Endothelial cell of umbilical vein (primary cell): ENCODE measurements at regions not wholly inside any gene's neighbourhood (a gene's known extent, or its start where the extent isn't known, plus 50 kb on each side); places are given as distances from the start of the nearest gene placed in this dataset.

Source experiments
- BruUV-seq: library from RNA; stranded (reverse); fragments of 400-500 nt; replicated peaks from 2 replicates; lab custom pipeline; 2021; lab: Mats Ljungman, UMichigan
- CTCF ChIA-PET: fragments of 300-600, 350-600 bp; sonication (Branson Sonifier 250); formaldehyde crosslinking; loops from one replicate; lab custom pipeline; 2021; ENCODE audit warnings: antibody characterized with exemption, inconsistent platforms; lab: Charles Lee
- POLR2A ChIA-PET: fragments of 300-600, 350-600 bp; sonication (Branson Sonifier 250); formaldehyde crosslinking; loops from one replicate; lab custom pipeline; 2021; ENCODE audit warnings: antibody characterized with exemption, inconsistent platforms; lab: Charles Lee
- DNase-seq: peaks from one replicate; pipeline ENCODE4 v3.0.0-alpha.2; 2011; ENCODE audit warnings: low read depth, low spot score
- FAIRE-seq: peaks from 2 replicates; lab custom pipeline; 2011; peaks lifted over from hg19 to GRCh38; lab: Jason Lieb, UNC
- H2AFZ ChIP-seq: 2 replicates; pipeline ENCODE4 v1.6.0; 2012; ENCODE audit warnings: low read depth, low read length, control low read depth, inconsistent platforms
- H3K27ac ChIP-seq: 2 replicates; pipeline ENCODE4 v1.5.1; 2011; ENCODE audit warnings: low read depth, mild to moderate bottlenecking, control low read depth, low read length, moderate library complexity; ENCODE audit not compliant: insufficient read depth
- H3K27me3 ChIP-seq, 2 experiments: 2 replicates each; pipeline versions ENCODE4 v1.6.0 to v1.6.1; 2011; ENCODE audit warnings: low read length in 2 of 2, mixed read lengths in 1 of 2; ENCODE audit not compliant: control insufficient read depth in 2 of 2, insufficient read depth in 2 of 2
- H3K36me3 ChIP-seq, 2 experiments: 2 replicates in 1 of 2; 3 replicates in 1 of 2; pipeline ENCODE4 v1.5.1; 2011; ENCODE audit warnings: low read length in 2 of 2, mild to moderate bottlenecking in 1 of 2, moderate library complexity in 1 of 2; ENCODE audit not compliant: control insufficient read depth in 2 of 2, insufficient read depth in 2 of 2; ENCODE audit errors: extremely low read depth in 1 of 2
- H3K4me1 ChIP-seq: 3 replicates; pipeline ENCODE4 v1.5.1; 2011; ENCODE audit warnings: mild to moderate bottlenecking, low read length; ENCODE audit not compliant: control insufficient read depth, insufficient read depth; ENCODE audit errors: extremely low read depth
- H3K4me2 ChIP-seq: 2 replicates; pipeline ENCODE4 v1.6.1; 2011; ENCODE audit warnings: low read length, control low read depth, mixed read lengths; ENCODE audit not compliant: insufficient read depth
- H3K4me3 ChIP-seq, 3 experiments: fragments of 200-600 bp in 1 of 3; sonication (generic), shearing (Covaris generic) in 1 of 3; replicated peaks in 1 of 3; 2 replicates each; pipeline ENCODE4 v1.5.1; 2011 to 2016; ENCODE audit warnings: control low read depth in 3 of 3, low read length in 3 of 3, mild to moderate bottlenecking in 2 of 3, inconsistent platforms in 1 of 3, low read depth in 1 of 3, moderate library complexity in 1 of 3; ENCODE audit not compliant: insufficient read depth in 1 of 3
- H3K79me2 ChIP-seq: 2 replicates; pipeline ENCODE4 v1.6.0; 2012; ENCODE audit warnings: low read length, inconsistent platforms; ENCODE audit not compliant: control insufficient read depth, insufficient read depth
- H3K9ac ChIP-seq: replicated peaks from 2 replicates; pipeline ENCODE3; 2011; ENCODE audit warnings: low read length, control low read depth; ENCODE audit not compliant: insufficient read depth; ENCODE audit errors: extremely low read depth
- H3K9me1 ChIP-seq: replicated peaks from 3 replicates; pipeline ENCODE4 v1.6.0; 2011; ENCODE audit warnings: mild to moderate bottlenecking, low read length; ENCODE audit not compliant: control insufficient read depth, insufficient read depth; ENCODE audit errors: extremely low read depth
- H3K9me3 ChIP-seq: replicated peaks from 2 replicates; pipeline ENCODE4 v1.5.1; 2012; ENCODE audit warnings: low read length, inconsistent platforms; ENCODE audit not compliant: control insufficient read depth, insufficient read depth
- H4K20me1 ChIP-seq: replicated peaks from 2 replicates; pipeline ENCODE3; 2011; ENCODE audit warnings: mild to moderate bottlenecking, low read length; ENCODE audit not compliant: control insufficient read depth, insufficient read depth; ENCODE audit errors: extremely low read depth
- CTCF ChIP-seq, 2 donors: IDR thresholded peaks; 1 replicate in 1 of 2; 2 replicates in 1 of 2; pipeline ENCODE4 v1.5.1; 2011; ENCODE audit warnings: low read length in 2 of 2, mild to moderate bottlenecking in 2 of 2, moderate library complexity in 2 of 2, control low read depth in 1 of 2, inconsistent platforms in 1 of 2, low read depth in 1 of 2; ENCODE audit not compliant: insufficient read depth in 1 of 2; ENCODE audit errors: extremely low read depth in 1 of 2
- EZH2 ChIP-seq: IDR thresholded peaks from 2 replicates; pipeline ENCODE4 v1.6.1; 2012; ENCODE audit warnings: borderline replicate concordance, low read depth, mild to moderate bottlenecking, moderate library complexity, low read length, inconsistent platforms; ENCODE audit not compliant: severe bottlenecking
- FOS ChIP-seq: IDR thresholded peaks from 2 replicates; pipeline ENCODE4 v1.6.1; 2011; ENCODE audit warnings: mild to moderate bottlenecking, low read length, moderate library complexity, borderline replicate concordance; ENCODE audit not compliant: insufficient read depth
- GATA2 ChIP-seq: IDR thresholded peaks from 2 replicates; pipeline ENCODE4 v1.7.0; 2011; ENCODE audit warnings: low read depth, mild to moderate bottlenecking, moderate library complexity, mixed read lengths, low read length; ENCODE audit not compliant: insufficient read length, insufficient read depth
- JUN ChIP-seq: IDR thresholded peaks from 2 replicates; pipeline ENCODE4 v1.6.1; 2011; ENCODE audit warnings: borderline replicate concordance, low read depth; ENCODE audit not compliant: insufficient read length, insufficient read depth
- MAX ChIP-seq: IDR thresholded peaks from 2 replicates; pipeline ENCODE4 v1.6.1; 2011; ENCODE audit not compliant: insufficient read depth, insufficient read length
- MYC ChIP-seq: IDR thresholded peaks from one replicate; pipeline ENCODE4 v1.6.1; 2011; ENCODE audit warnings: mild to moderate bottlenecking, low read depth, low read length
- POLR2A ChIP-seq: IDR thresholded peaks from 2 replicates; pipeline ENCODE4 v1.6.1; 2012; ENCODE audit warnings: low read depth, mild to moderate bottlenecking, control low read depth, low read length
- POLR2AphosphoS5 ChIP-seq: IDR thresholded peaks from 2 replicates; pipeline ENCODE4 v1.6.1; 2012; ENCODE audit warnings: low read depth, mild to moderate bottlenecking, control low read depth, low read length, moderate library complexity; ENCODE audit not compliant: insufficient read depth
- dilution Hi-C: fragments of 300-500 bp; cut with MboI; formaldehyde crosslinking; loops from one replicate; pipeline ENCODE4 v1.15.0; 2019; ENCODE audit warnings: low sequenced_read_pairs; ENCODE audit not compliant: extremely low pct_ligation_motif_present
- intact Hi-C: fragments of 100-400 bp; cut with micrococcal nuclease; formaldehyde crosslinking; loops from one replicate; pipeline ENCODE4 v1.10.0; 2022

GRCh38 chrX:139158256-139158655 lies 372.3 kb upstream of the F9 start:
- Histone ChIP-seq H2AFZ (no peak overlapping the region), H3K27ac (no peak overlapping the region), H3K27me3 (no peaks in the 10 kb centered on the region), H3K4me1 (no peaks in the 10 kb centered on the region), H3K36me3 (no peaks in the 10 kb centered on the region), H3K9ac (no peak overlapping the region), H3K4me3 (no peak overlapping the region), H3K9me1 (no peaks in the 10 kb centered on the region), H3K4me2 (no peak overlapping the region), H4K20me1 (no peaks in the 10 kb centered on the region), H3K9me3 (no peaks in the 10 kb centered on the region), H3K79me2 (no peaks in the 10 kb centered on the region)
- POLR2A ChIA-PET = no interaction called here
- DNase-seq (no peak), FAIRE-seq (no peak)
- TF ChIP-seq JUN (no peak), MAX (no peak), POLR2AphosphoS5 (no peak), FOS (no peak), EZH2 (no peak), POLR2A (no peak), GATA2 (no peak), MYC (no peak), CTCF (IDR thresholded peaks at IDR 0.05; ENCODE audit: extremely low read depth in 1 of 2, insufficient read depth in 1 of 2, low read depth in 1 of 2, low read length in 2 of 2) (no peak)
- dilution Hi-C loops (no loop called here), intact Hi-C loops (no loop called here)
- CTCF ChIA-PET = no interaction called here
- no TSS peak for BruUV-seq
